ENCODE measurements at regions not wholly inside any gene's neighbourhood (a gene's known extent, or its start where the extent isn't known, plus 50 kb on each side); places are given as distances from the start of the nearest gene placed in this dataset.

GRCh38 chr11:92026664-92027063 lies 198.0 kb upstream of the FAT3 start:
- Mint-ChIP-seq H3K4me1 (no peaks in the 10 kb centered on the region), H3K4me3 (no peak overlapping the region), H3K27me3 (no peaks in the 10 kb centered on the region), H3K36me3 (no peaks in the 10 kb centered on the region), H3K27ac (no peak overlapping the region), H3K9me3 (peaks cover 4 to 17% (median 14%) of the 10 kb centered on the region in 3 donors)
- WGBS (ENCODE audit: insufficient coverage): 80% methylated on average over 7 of the region's 7 CpGs
- no peaks in the 10 kb centered on the region for H3K27me3 ChIP-seq (replicated peaks in 1 of 2; ENCODE audit: control insufficient read depth in 2 of 2, extremely low read depth in 1 of 2, insufficient read depth in 2 of 2, low read length in 1 of 2)
- CTCF ChIA-PET: no interaction called here
- ATAC-seq (replicated peaks in 1 of 4) (no peak), DNase-seq (no peak)
- H3K4me1 ChIP-seq (ENCODE audit: control insufficient read depth in 1 of 2, extremely low read depth in 1 of 2, insufficient read depth in 2 of 2, low read length in 2 of 2): no peaks in the 10 kb centered on the region
- H3K9me3 ChIP-seq: no peaks in the 10 kb centered on the region
- no peak overlapping the region for H3K4me3 ChIP-seq (ENCODE audit: control insufficient read depth in 1 of 2, extremely low read depth in 1 of 2, low read length in 1 of 2)
- no peaks in the 10 kb centered on the region for H3K36me3 ChIP-seq (ENCODE audit: control insufficient read depth in 2 of 2, extremely low read depth in 1 of 2, insufficient read depth in 1 of 2, low read length in 1 of 2)
- H3K27ac ChIP-seq (ENCODE audit: low read length): no peak overlapping the region
- POLR2A ChIA-PET: interaction anchor here in 1 of 2 donors (0.5 kb wide), 1 partner anchor 64 kb away, joined by 5 read pairs; no protein-coding TSS in a partner anchor

GRCh38 chr11:92024788-92025187 lies 199.8 kb upstream of the FAT3 start:
- no peak for DNase-seq
- Histone ChIP-seq H3K27me3 (replicated peaks in 1 of 2; ENCODE audit: control insufficient read depth in 2 of 2, extremely low read depth in 1 of 2, insufficient read depth in 2 of 2, low read length in 1 of 2) (no peaks in the 10 kb centered on the region), H3K36me3 (ENCODE audit: control insufficient read depth in 2 of 2, extremely low read depth in 1 of 2, insufficient read depth in 1 of 2, low read length in 1 of 2) (no peaks in the 10 kb centered on the region), H3K9me3 (no peaks in the 10 kb centered on the region), H3K4me3 (ENCODE audit: control insufficient read depth in 1 of 2, extremely low read depth in 1 of 2, low read length in 1 of 2) (no peak overlapping the region), H3K27ac (ENCODE audit: low read length) (no peak overlapping the region), H3K4me1 (ENCODE audit: control insufficient read depth in 1 of 2, extremely low read depth in 1 of 2, insufficient read depth in 2 of 2, low read length in 2 of 2) (no peaks in the 10 kb centered on the region)
- Mint-ChIP-seq H3K4me3 (no peak overlapping the region), H3K4me1 (no peaks in the 10 kb centered on the region), H3K27ac (no peak overlapping the region), H3K27me3 (no peaks in the 10 kb centered on the region), H3K36me3 (no peaks in the 10 kb centered on the region), H3K9me3 (peaks cover 4 to 17% (median 14%) of the 10 kb centered on the region in 3 donors)
- ChIA-PET CTCF (no interaction called here), POLR2A (no interaction called here)
- WGBS (ENCODE audit: insufficient coverage): no CpG with 5 or more reads among the region's 2 CpGs
- ATAC-seq (replicated peaks in 1 of 4): no peak

- Mint-ChIP-seq H3K9me3 (peaks cover 10 to 21% (median 19%) of the 10 kb centered on the region in 3 donors), H3K36me3 (no peaks in the 10 kb centered on the region), H3K27me3 (no peaks in the 10 kb centered on the region), H3K4me1 (no peaks in the 10 kb centered on the region), H3K27ac (no peak overlapping the region), H3K4me3 (no peak overlapping the region)
- ChIA-PET CTCF (no interaction called here), POLR2A (no interaction called here)
- Histone ChIP-seq H3K4me3 (ENCODE audit: control insufficient read depth in 1 of 2, extremely low read depth in 1 of 2, low read length in 1 of 2) (no peak overlapping the region), H3K27me3 (replicated peaks in 1 of 2; ENCODE audit: control insufficient read depth in 2 of 2, extremely low read depth in 1 of 2, insufficient read depth in 2 of 2, low read length in 1 of 2) (no peaks in the 10 kb centered on the region), H3K27ac (ENCODE audit: low read length) (no peak overlapping the region), H3K4me1 (ENCODE audit: control insufficient read depth in 1 of 2, extremely low read depth in 1 of 2, insufficient read depth in 2 of 2, low read length in 2 of 2) (no peaks in the 10 kb centered on the region), H3K9me3 (no peaks in the 10 kb centered on the region), H3K36me3 (ENCODE audit: control insufficient read depth in 2 of 2, extremely low read depth in 1 of 2, insufficient read depth in 1 of 2, low read length in 1 of 2) (no peaks in the 10 kb centered on the region)
- no peak for DNase-seq
- WGBS (ENCODE audit: insufficient coverage): no CpG with 5 or more reads among the region's 2 CpGs
- ATAC-seq (replicated peaks in 1 of 4): no peak
Observed at GRCh38 chr11:92022499-92022898, 202.1 kb upstream of the FAT3 start.

- H3K27me3 ChIP-seq (replicated peaks in 1 of 2; ENCODE audit: control insufficient read depth in 2 of 2, extremely low read depth in 1 of 2, insufficient read depth in 2 of 2, low read length in 1 of 2): no peaks in the 10 kb centered on the region
- peaks cover 19 to 31% (median 19%) of the 10 kb centered on the region in 3 donors for H3K9me3 Mint-ChIP-seq
- H3K27ac Mint-ChIP-seq: no peak overlapping the region
- H3K36me3 ChIP-seq (ENCODE audit: control insufficient read depth in 2 of 2, extremely low read depth in 1 of 2, insufficient read depth in 1 of 2, low read length in 1 of 2): no peaks in the 10 kb centered on the region
- ChIA-PET CTCF (no interaction called here), POLR2A (no interaction called here)
- H3K27ac ChIP-seq (ENCODE audit: low read length): no peak overlapping the region
- no peak for ATAC-seq (replicated peaks in 1 of 4)
- no peaks in the 10 kb centered on the region for H3K9me3 ChIP-seq
- 57% methylated on average over 1 of the region's 3 CpGs for WGBS (ENCODE audit: insufficient coverage)
- no peak overlapping the region for H3K4me3 Mint-ChIP-seq
- no peak for DNase-seq
- H3K4me1 ChIP-seq (ENCODE audit: control insufficient read depth in 1 of 2, extremely low read depth in 1 of 2, insufficient read depth in 2 of 2, low read length in 2 of 2): no peaks in the 10 kb centered on the region
- no peak overlapping the region for H3K4me3 ChIP-seq (ENCODE audit: control insufficient read depth in 1 of 2, extremely low read depth in 1 of 2, low read length in 1 of 2)
- no peaks in the 10 kb centered on the region for H3K27me3 Mint-ChIP-seq
- H3K4me1 Mint-ChIP-seq: no peaks in the 10 kb centered on the region
- no peaks in the 10 kb centered on the region for H3K36me3 Mint-ChIP-seq
Observed at GRCh38 chr11:92018332-92018731, 206.3 kb upstream of the FAT3 start.

GRCh38 chr11:92008249-92008648 lies 216.4 kb upstream of the FAT3 start:
- Mint-ChIP-seq H3K36me3 (no peaks in the 10 kb centered on the region), H3K27ac (no peak overlapping the region), H3K9me3 (peaks cover 6 to 16% (median 11%) of the 10 kb centered on the region in 3 donors), H3K4me1 (no peaks in the 10 kb centered on the region), H3K27me3 (no peaks in the 10 kb centered on the region), H3K4me3 (no peak overlapping the region)
- WGBS (ENCODE audit: insufficient coverage): no CpG with 5 or more reads among the region's 1 CpG
- no peaks in the 10 kb centered on the region for H3K4me1 ChIP-seq (ENCODE audit: control insufficient read depth in 1 of 2, extremely low read depth in 1 of 2, insufficient read depth in 2 of 2, low read length in 2 of 2)
- H3K9me3 ChIP-seq: no peaks in the 10 kb centered on the region
- no peak overlapping the region for H3K4me3 ChIP-seq (ENCODE audit: control insufficient read depth in 1 of 2, extremely low read depth in 1 of 2, low read length in 1 of 2)
- ATAC-seq (replicated peaks in 1 of 4) (no peak), DNase-seq (no peak)
- H3K27me3 ChIP-seq (replicated peaks in 1 of 2; ENCODE audit: control insufficient read depth in 2 of 2, extremely low read depth in 1 of 2, insufficient read depth in 2 of 2, low read length in 1 of 2): no peaks in the 10 kb centered on the region
- no peak overlapping the region for H3K27ac ChIP-seq (ENCODE audit: low read length)
- CTCF ChIA-PET: no interaction called here
- H3K36me3 ChIP-seq (ENCODE audit: control insufficient read depth in 2 of 2, extremely low read depth in 1 of 2, insufficient read depth in 1 of 2, low read length in 1 of 2): no peaks in the 10 kb centered on the region
- POLR2A ChIA-PET: no interaction called here

GRCh38 chr11:92002568-92002967 lies 222.1 kb upstream of the FAT3 start:
- peaks cover 4 to 14% (median 7%) of the 10 kb centered on the region in 3 donors for H3K9me3 Mint-ChIP-seq
- H3K4me3 Mint-ChIP-seq: no peak overlapping the region

GRCh38 chr11:91998481-91998880 lies 226.1 kb upstream of the FAT3 start:
- H3K9me3 Mint-ChIP-seq: peaks cover 4 to 12% (median 10%) of the 10 kb centered on the region in 3 donors
- WGBS (ENCODE audit: insufficient coverage): no CpG with 5 or more reads among the region's 2 CpGs
- ChIA-PET CTCF (no interaction called here), POLR2A (no interaction called here)
- no peaks in the 10 kb centered on the region for H3K36me3 Mint-ChIP-seq
- H3K27me3 ChIP-seq (replicated peaks in 1 of 2; ENCODE audit: control insufficient read depth in 2 of 2, extremely low read depth in 1 of 2, insufficient read depth in 2 of 2, low read length in 1 of 2): no peaks in the 10 kb centered on the region
- no peak overlapping the region for H3K27ac ChIP-seq (ENCODE audit: low read length)
- ATAC-seq (replicated peaks in 1 of 4): no peak
- no peak overlapping the region for H3K4me3 Mint-ChIP-seq
- H3K4me1 Mint-ChIP-seq: no peaks in the 10 kb centered on the region
- no peak overlapping the region for H3K4me3 ChIP-seq (ENCODE audit: control insufficient read depth in 1 of 2, extremely low read depth in 1 of 2, low read length in 1 of 2)
- no peak for DNase-seq
- no peak overlapping the region for H3K27ac Mint-ChIP-seq
- no peaks in the 10 kb centered on the region for H3K9me3 ChIP-seq
- H3K27me3 Mint-ChIP-seq: no peaks in the 10 kb centered on the region
- H3K36me3 ChIP-seq (ENCODE audit: control insufficient read depth in 2 of 2, extremely low read depth in 1 of 2, insufficient read depth in 1 of 2, low read length in 1 of 2): no peaks in the 10 kb centered on the region
- H3K4me1 ChIP-seq (ENCODE audit: control insufficient read depth in 1 of 2, extremely low read depth in 1 of 2, insufficient read depth in 2 of 2, low read length in 2 of 2): no peaks in the 10 kb centered on the region

More at GRCh38 chr11:92002568-92002967, 222.1 kb upstream of the FAT3 start:
- Mint-ChIP-seq H3K27ac (no peak overlapping the region), H3K36me3 (no peaks in the 10 kb centered on the region), H3K4me1 (no peaks in the 10 kb centered on the region), H3K27me3 (no peaks in the 10 kb centered on the region)
- no peak overlapping the region for H3K4me3 ChIP-seq (ENCODE audit: control insufficient read depth in 1 of 2, extremely low read depth in 1 of 2, low read length in 1 of 2)
- ATAC-seq (replicated peaks in 1 of 4) (no peak), DNase-seq (no peak)
- H3K27me3 ChIP-seq (replicated peaks in 1 of 2; ENCODE audit: control insufficient read depth in 2 of 2, extremely low read depth in 1 of 2, insufficient read depth in 2 of 2, low read length in 1 of 2): no peaks in the 10 kb centered on the region
- ChIA-PET CTCF (no interaction called here), POLR2A (no interaction called here)
- H3K4me1 ChIP-seq (ENCODE audit: control insufficient read depth in 1 of 2, extremely low read depth in 1 of 2, insufficient read depth in 2 of 2, low read length in 2 of 2): no peaks in the 10 kb centered on the region
- H3K27ac ChIP-seq (ENCODE audit: low read length): no peak overlapping the region
- H3K36me3 ChIP-seq (ENCODE audit: control insufficient read depth in 2 of 2, extremely low read depth in 1 of 2, insufficient read depth in 1 of 2, low read length in 1 of 2): no peaks in the 10 kb centered on the region
- H3K9me3 ChIP-seq: no peaks in the 10 kb centered on the region
